Psoas muscle (tissue), 7 donors: ENCODE measurements at regions not wholly inside any gene's neighbourhood (a gene's known extent, or its start where the extent isn't known, plus 50 kb on each side); places are given as distances from the start of the nearest gene placed in this dataset.

Experiments
- ATAC-seq, 4 donors: fragments of 200-7000 bp; cut with Tn5 transposase; one replicate each; pipeline ENCODE4 v1.9.1; 2020; ENCODE audit warnings: moderate library complexity in 3 of 4, mild to moderate bottlenecking in 2 of 4
- DNase-seq, 2 donors: peaks; one replicate each; pipeline ENCODE4 v3.0.0-alpha.2; 2020
- H3K27ac ChIP-seq: fragments of 200-600 bp; one replicate; pipeline ENCODE4 v1.8.0; 2022
- H3K27me3 ChIP-seq, 3 donors: fragments of 200-600 bp in 1 of 3; one replicate each; pipeline versions ENCODE4 v1.6.1 to v1.8.0; 2013 to 2022; ENCODE audit warnings: low read length in 2 of 3, mild to moderate bottlenecking in 2 of 3, moderate library complexity in 1 of 3; ENCODE audit not compliant: insufficient read depth in 3 of 3
- H3K36me3 ChIP-seq, 2 donors: fragments of 200-600 bp in 1 of 2; one replicate each; pipeline versions ENCODE4 v1.6.1 to v1.8.0; 2013 to 2022; ENCODE audit warnings: low read depth in 1 of 2, mild to moderate bottlenecking in 1 of 2, moderate library complexity in 1 of 2; ENCODE audit not compliant: insufficient read depth in 1 of 2
- H3K4me1 ChIP-seq: fragments of 200-600 bp; one replicate; pipeline ENCODE4 v1.8.0; 2022
- H3K4me3 ChIP-seq: fragments of 200-600 bp; one replicate; pipeline ENCODE4 v1.8.0; 2022; ENCODE audit warnings: mild to moderate bottlenecking
- H3K9me3 ChIP-seq: fragments of 200-600 bp; one replicate; pipeline ENCODE4 v1.8.0; 2022
- CTCF ChIP-seq: fragments of 200-600 bp; IDR thresholded peaks from one replicate; pipeline ENCODE4 v1.8.0; 2022; ENCODE audit warnings: antibody characterized with exemption
- WGBS, 3 donors: extraction: QIAGEN DNeasy Blood & Tissue Kit; methylation state at CpG; one replicate each; pipeline versions ENCODE4 v1.1.6 to v1.1.7; 2013; 5-methylcytosine and 5-hydroxymethylcytosine counted together
- intact Hi-C, 2 donors: fragments of 100-400 bp; cut with DNase I; formaldehyde crosslinking; loops; one replicate each; pipeline versions ENCODE4 v1.11.0 to v1.14.2; 2022
- donor health status: healthy with polysubstance abuse.
- donor health status: DM: no; HTN: no; CAD: no; lungs with moderate emphysema.
- donor health status: Bipolar disorder and iron deficiency.
- donor health status: healthy.
- donor health status: DM: yes; HTN: yes; CAD: no.
- donor health status: DM: no; HTN: no; CAD: no.
- donor health status: DM: yes; HTN: yes; CAD: no.

- 56 to 63% (median 56%) methylated on average over 13 of the region's 13 CpGs for WGBS, 3 donors
- Histone ChIP-seq H3K9me3 (no peaks in the 10 kb centered on the region), H3K27ac (no peak overlapping the region), H3K36me3 (no peaks in the 10 kb centered on the region), H3K4me1 (no peaks in the 10 kb centered on the region), H3K4me3 (no peak overlapping the region), H3K27me3 (peaks cover 5 to 8% (median 6%) of the 10 kb centered on the region in 3 donors)
- DNase-seq (no peak), ATAC-seq (no peak)
- no peak for TF ChIP-seq CTCF
- intact Hi-C loops, result no loop called here
These were observed 121.4 kb upstream of the ZBTB40 start for GRCh38 chr1:22330092-22330759.

GRCh38 chr1:22330760-22331119 is 120.9 kb upstream of the ZBTB40 start:
- Histone ChIP-seq H3K9me3 (no peaks in the 10 kb centered on the region), H3K27ac (no peak overlapping the region), H3K4me1 (no peaks in the 10 kb centered on the region), H3K36me3 (no peaks in the 10 kb centered on the region), H3K4me3 (no peak overlapping the region), H3K27me3 (peaks cover 5 to 8% (median 6%) of the 10 kb centered on the region in 3 donors)
- 67 to 74% (median 69%) methylated on average over 1 of the region's 1 CpG for WGBS, 3 donors
- DNase-seq, result no peak
- ATAC-seq, result no peak
- intact Hi-C loops, result no loop called here
- no peak for TF ChIP-seq CTCF

- Histone ChIP-seq H3K27ac (no peak overlapping the region), H3K4me1 (no peaks in the 10 kb centered on the region), H3K36me3 (no peaks in the 10 kb centered on the region), H3K9me3 (no peaks in the 10 kb centered on the region), H3K27me3 (peaks cover 5 to 8% (median 6%) of the 10 kb centered on the region in 3 donors), H3K4me3 (no peak overlapping the region)
- no peak for TF ChIP-seq CTCF
- intact Hi-C loops, result no loop called here
- DNase-seq, result no peak
- 62 to 66% (median 65%) methylated on average over 17 of the region's 17 CpGs for WGBS, 3 donors
- ATAC-seq, result no peak
These were observed 119.8 kb upstream of the ZBTB40 start for GRCh38 chr1:22331618-22332423.

- 58 to 68% (median 65%) methylated on average over 4 of the region's 4 CpGs for WGBS, 3 donors
- no peak for ATAC-seq
- H3K4me1 ChIP-seq, result no peaks in the 10 kb centered on the region
- H3K9me3 ChIP-seq, result no peaks in the 10 kb centered on the region
- H3K36me3 ChIP-seq, result no peaks in the 10 kb centered on the region
- no peak for TF ChIP-seq CTCF
- peaks cover 5 to 8% (median 6%) of the 10 kb centered on the region in 3 donors for H3K27me3 ChIP-seq
- DNase-seq, result no peak
- no peak overlapping the region for H3K27ac ChIP-seq
- H3K4me3 ChIP-seq, result no peak overlapping the region
- intact Hi-C loops, result no loop called here
These were observed 119.3 kb upstream of the ZBTB40 start for GRCh38 chr1:22332424-22332717.
